ENCODE measurements at regions not wholly inside any gene's neighbourhood (a gene's known extent, or its start where the extent isn't known, plus 50 kb on each side); places are given as distances from the start of the nearest gene placed in this dataset.

- no peak for TF ChIP-seq MXI1 (conservative IDR thresholded peaks at IDR 0.05; ENCODE audit: poor library complexity, severe bottlenecking)
- TF ChIP-seq CTCF (IDR thresholded peaks at IDR 0.05; ENCODE audit: poor library complexity, severe bottlenecking), result no peak
- TF ChIP-seq TAF1 (IDR thresholded peaks at IDR 0.05; ENCODE audit: low read depth), result no peak
- TF ChIP-seq POLR2AphosphoS5 (IDR thresholded peaks at IDR 0.05), result no peak
- TF ChIP-seq SMC3 (conservative IDR thresholded peaks at IDR 0.05; ENCODE audit: poor library complexity), result no peak
Measured at GRCh38 chr10:53093878-53094277, 321.3 kb upstream of the MBL2 start.
